ENCODE measurements at regions not wholly inside any gene's neighbourhood (a gene's known extent, or its start where the extent isn't known, plus 50 kb on each side); places are given as distances from the start of the nearest gene placed in this dataset.

DNA sequence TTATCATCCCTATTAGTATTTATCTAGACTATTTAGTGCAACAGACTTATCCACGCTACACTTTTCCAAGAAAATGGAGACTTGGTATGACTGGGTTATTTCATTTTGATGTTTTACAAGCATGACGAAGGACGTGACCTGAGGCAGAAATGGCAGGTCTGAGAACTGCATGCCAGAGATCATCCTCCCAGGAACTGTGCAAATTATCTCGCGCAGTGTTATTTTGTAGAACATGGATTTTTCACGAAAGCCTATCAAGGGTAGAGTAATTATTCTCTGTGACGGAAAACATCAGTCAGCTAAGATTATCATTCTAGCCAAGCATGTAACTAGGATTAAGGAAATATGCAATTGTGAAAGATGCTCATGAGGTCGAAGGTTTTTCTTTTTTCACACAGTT is 361.5 kb upstream of the AJAP1 start:
- DNase-seq: no peak

- DNase-seq: no peak
These were observed 355.9 kb upstream of the AJAP1 start for GRCh38 chr1:4298361-4299083.

DNA sequence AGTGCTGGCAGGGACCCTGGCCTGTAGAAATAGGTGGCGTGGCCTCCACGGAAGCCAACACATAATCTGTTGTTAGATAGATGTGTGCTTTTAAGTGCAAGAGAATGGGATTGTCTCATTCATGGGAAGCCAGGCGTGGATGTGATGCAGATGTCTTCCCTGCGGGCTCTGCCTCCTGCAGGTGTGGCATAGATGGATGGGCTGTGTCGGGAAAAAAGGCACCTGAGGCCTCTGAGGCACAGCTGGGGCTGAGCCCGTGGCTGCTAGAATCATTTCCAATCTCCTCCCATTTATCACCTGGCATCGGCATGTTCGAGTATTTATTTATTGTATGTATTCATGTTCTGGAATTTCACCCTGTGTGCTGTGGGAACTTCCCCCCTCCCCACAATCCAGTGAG is 353.4 kb upstream of the AJAP1 start:
- DNase-seq: no peak

DNA sequence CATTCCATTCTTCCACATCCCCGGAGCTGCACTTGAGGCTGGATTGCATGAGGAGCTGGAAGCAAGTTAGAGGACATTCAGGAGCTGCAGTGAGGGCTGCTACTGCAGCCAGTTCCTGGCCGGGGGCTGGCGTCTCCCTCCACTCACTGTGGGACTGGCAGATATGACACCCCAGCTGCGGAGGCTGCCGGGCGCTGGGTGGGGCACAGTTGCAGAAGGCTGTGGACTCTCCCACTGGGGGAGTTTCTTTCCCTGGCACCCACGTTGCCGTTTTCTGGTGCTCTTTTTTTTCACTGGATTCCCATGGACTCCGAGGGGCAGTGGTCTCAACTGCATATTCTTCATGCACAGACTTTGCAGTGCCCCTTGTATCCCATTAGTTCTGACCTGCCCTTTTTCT is 351.1 kb upstream of the AJAP1 start:
- no peak for DNase-seq

GRCh38 chr1:4305526-4306301 is 348.7 kb upstream of the AJAP1 start:
- DNase-seq: no peak

- DNase-seq: no peak
These were observed 347.6 kb upstream of the AJAP1 start for GRCh38 chr1:4306559-4307467.

DNA sequence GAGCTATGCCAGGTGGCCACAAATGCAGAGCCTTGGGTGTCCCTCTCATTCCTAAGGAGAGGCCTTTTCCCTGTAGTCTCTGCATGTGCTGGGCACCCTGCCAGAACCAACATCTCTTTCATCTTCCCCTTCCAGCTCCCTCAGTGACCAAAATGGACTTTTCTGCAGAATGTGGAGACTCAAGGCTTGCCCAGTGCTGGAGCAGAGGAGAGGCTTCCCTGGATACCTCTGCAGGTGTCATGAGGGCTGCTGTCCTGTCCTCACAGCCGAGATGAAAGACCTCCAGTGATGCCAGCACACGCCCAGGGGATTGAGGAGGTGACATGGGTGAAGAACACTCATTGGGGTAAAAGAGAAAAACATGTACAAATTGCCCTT is 347.0 kb upstream of the AJAP1 start:
- DNase-seq: no peak

- no peak for DNase-seq
These were observed 346.4 kb upstream of the AJAP1 start for GRCh38 chr1:4307911-4308545.

GRCh38 chr1:4308806-4309205 is 345.6 kb upstream of the AJAP1 start:
- DNase-seq: no peak

DNA sequence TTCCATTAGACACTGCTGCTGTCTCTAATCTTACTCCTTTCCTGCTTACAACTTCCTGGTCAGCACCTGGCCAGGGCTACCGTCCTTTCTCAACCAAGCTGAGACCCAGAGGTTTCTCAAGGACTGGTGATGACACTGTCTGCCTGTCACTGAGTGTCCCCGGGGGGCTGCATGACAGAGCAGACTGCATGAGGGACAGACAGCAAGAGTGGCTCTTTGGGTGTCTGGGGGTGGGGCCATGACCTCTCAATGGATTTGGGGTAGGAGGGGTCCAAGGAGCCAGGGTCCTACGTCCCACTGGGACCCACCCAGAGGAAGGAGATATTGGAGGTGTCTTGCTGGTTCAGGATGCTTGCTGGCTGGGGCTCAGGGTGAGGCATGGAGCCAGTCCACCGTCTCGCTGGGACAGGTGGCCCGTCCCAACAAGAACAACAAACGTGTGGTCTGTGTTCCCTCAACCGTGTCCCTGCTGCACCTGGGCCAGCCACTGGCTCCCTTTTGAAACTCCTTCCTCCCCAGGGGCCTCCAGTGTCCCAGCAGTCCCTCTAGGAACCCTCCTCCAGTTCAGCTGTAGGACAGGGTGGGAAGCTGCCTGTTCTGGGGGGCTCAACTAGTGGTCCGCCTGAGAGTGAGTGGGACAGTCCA is 344.6 kb upstream of the AJAP1 start:
- DNase-seq: no peak

- no peak for DNase-seq
These were observed 343.9 kb upstream of the AJAP1 start for GRCh38 chr1:4310396-4310923.

DNA sequence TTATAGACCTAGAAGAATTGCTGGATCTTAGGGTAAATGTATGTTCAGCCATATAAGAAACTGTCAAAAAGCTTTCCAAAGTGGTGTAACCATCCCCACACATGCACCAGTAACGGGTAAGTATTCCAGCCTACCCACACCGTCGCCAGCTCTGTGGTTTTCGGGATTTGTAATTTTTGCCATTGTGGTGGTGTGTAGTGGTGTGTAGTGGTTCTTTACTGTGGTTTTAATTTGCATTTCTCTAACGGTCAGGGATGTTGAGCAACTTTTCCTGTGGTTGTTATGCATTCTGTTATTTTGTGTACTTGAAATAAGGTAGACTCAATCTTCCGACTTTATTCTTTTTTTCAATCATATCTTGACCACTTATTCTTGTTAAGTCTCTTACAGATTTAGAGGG is 342.4 kb upstream of the AJAP1 start:
- no peak for DNase-seq

DNA sequence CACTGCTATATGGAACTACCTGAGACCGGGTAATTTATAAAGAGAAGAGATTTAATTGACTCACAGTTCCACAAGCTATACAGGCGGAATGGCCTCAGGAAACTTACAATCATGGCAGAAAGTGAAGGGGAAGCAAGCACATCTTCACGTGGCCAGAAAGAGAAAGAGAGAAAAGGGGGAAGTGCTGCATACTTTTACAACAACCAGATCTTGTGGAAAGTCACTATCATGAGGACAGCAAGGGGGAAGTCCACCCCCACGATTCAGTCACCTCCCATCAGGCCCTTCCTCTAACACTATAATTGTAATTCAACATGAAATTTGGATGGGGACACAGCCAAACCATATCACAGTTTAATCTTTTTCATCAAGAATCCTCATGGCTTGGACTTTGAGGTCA is 339.2 kb upstream of the AJAP1 start:
- DNase-seq: no peak

- DNase-seq: no peak
These were observed 337.2 kb upstream of the AJAP1 start for GRCh38 chr1:4317207-4317606.

GRCh38 chr1:4318720-4319119 is 335.7 kb upstream of the AJAP1 start:
- no peak for DNase-seq

DNA sequence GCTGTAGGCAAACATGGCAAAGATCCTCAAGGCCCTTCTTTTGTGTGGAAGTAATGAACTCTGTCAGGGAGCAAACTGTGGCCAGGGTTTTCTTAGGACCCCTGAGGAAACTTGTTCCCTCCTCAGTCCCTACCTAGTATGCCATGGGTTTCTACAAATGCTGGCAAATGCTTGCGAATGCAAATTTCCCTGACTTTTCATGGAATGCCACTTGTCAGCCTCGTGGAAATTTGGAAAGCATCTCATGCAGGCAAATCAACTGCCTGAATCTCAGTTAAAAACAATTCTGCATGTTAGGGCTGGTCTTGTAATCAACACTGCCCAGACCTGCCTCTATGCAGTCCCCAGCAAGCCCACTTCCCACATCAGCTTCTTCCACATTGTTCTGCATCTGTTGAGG is 334.9 kb upstream of the AJAP1 start:
- no peak for DNase-seq

DNA sequence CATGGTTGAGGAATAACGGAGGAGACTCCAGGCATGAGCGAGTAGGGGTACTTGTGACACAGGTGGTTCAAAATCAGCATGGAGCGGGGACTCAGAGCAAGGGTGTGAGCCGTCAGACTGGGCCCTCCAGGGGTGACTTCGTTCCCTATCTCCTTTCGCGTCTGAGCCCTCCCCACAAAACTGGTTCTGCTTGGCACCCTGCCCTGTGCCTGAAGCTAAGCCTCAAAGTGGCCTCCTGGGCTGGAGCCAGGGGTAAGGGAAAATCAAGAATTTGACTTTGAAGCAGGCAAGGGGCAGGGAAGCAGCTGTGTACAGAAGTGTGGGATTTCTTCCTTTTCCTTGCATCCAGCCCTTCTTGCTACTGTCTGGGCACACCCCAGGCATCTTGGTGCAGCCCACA is 331.5 kb upstream of the AJAP1 start:
- no peak for DNase-seq

DNA sequence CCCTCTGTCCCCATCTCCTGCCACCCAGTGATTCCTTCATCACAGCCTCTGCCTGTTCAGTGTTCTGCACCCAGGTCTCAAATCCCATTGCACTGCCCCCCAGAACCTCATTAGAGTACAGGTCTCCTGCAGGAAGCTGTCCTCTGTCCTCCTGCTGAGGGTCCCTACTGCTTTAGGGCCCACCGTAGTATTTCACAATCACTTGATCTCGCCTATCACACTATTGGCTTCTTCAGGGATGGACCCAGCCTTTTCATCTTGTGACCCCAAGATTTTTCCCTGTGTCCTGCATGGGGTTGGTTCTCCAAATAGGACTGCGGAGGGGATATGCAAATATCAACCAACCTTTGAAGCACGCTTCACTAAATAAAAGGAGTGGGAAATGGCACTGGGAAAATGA is 331.1 kb upstream of the AJAP1 start:
- DNase-seq: no peak

DNA sequence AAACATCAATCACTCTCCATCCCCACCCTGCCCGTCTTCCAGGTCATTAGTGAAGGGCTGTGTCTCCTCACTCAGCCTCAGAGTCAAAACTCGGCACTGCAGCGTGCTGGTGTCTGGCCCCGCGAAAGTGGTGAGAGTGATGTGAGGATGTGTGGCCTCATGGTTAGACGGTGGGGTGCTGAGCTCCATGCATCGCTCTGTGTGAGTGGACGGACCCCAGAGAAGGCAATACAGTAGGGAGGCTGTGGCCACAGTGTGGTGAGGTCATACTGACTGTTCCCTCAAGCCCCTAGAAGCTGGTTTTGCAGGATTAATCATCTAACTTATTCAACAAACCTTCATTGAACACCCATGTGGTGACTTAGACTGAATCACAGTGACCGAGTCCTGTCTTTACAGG is 329.9 kb upstream of the AJAP1 start:
- no peak for DNase-seq

- DNase-seq: no peak
These were observed 327.3 kb upstream of the AJAP1 start for GRCh38 chr1:4327142-4327541.

GRCh38 chr1:4328402-4329071 is 325.9 kb upstream of the AJAP1 start:
- no peak for DNase-seq

Measured in CD4-positive, alpha-beta T cell treated with Interleukin-17A for 1 hour (primary cell).